Activated CD8-positive, alpha-beta memory T cell treated with anti-CD3 and anti-CD28 coated beads for 36 hours (primary cell): ENCODE measurements at regions not wholly inside any gene's neighbourhood (a gene's known extent, or its start where the extent isn't known, plus 50 kb on each side); places are given as distances from the start of the nearest gene placed in this dataset.

Experiments
- CTCF ChIA-PET: fragments of 350-600 bp; sonication (Branson Sonifier 250); formaldehyde crosslinking; loops from one replicate; lab custom pipeline; 2021; ENCODE audit warnings: antibody characterized with exemption; lab: Charles Lee
- POLR2A ChIA-PET: fragments of 350-600 bp; sonication (Branson Sonifier 250); formaldehyde crosslinking; loops from one replicate; lab custom pipeline; 2021; ENCODE audit warnings: antibody characterized with exemption; lab: Charles Lee

DNA sequence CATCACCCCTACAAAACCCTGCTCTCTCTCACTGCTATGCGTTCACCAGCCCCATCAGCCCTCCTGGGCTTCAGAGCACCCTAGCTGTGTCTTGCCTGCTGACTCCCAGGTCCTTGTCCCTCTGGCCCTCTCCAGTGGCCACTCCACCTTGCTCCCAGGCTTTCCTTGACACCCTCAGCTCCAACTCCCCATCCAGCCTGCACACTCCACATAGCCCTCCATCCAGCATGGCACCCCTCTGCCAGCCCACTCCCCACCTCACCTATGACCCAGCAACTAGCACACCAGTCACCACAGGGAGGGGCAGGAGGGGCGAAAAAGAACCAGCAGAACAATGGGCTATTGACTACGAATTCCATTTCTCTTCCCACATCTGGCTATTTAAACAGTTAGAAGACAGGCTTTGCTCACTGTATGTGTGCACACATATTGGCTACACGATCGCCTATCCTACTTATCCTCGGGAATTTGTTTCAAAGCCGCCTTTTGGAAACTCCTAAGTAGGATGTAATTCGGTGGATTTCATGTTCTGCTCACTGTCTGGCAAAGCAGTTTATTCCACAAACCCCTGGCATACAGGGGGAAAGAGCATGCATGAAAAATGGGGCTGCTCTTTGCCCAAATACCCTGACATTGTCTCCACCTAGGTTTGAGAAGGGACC, 195.3 kb downstream of the SMAD2 start:
- ChIA-PET POLR2A (no interaction called here), CTCF (no interaction called here)

DNA sequence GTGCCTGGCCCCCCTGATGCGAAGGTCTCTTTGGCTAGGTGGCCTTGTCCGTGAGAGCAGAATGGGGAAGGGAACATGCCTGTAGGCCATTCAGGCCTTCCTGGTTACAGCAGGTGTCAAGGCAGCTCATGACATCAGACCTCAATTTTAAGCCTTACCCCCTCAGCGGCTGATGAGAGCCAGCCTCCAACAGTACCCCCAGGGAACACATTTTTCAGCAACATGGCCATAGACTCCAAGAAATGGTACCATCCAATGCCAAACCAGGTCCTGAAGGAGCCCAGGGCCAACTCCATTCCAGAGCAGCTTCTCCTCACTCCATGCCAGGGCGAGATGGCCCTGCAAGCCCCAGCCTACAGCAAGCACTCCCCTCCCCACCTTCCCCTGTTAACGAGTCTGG, 199.2 kb downstream of the SMAD2 start:
- CTCF ChIA-PET: no interaction called here
- POLR2A ChIA-PET: no interaction called here

DNA sequence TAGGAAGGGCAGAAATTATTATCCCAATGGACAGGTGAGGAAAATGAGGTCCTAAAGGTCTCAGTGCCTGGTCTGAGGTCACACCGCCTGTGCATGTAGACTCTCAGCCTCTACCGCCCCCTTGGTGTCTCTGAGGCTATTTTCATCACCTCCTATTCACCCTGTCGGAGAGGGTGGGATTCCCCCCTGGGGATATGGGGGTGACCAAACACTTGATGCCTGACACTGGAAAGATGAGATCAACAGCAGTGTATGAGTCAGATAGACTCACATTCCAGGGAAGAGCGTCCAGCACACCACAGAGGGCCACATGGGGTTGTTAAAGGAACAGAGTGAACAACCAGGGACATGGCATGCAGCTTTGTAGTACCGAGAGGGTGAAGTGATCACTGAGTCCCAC, 199.7 kb downstream of the SMAD2 start:
- CTCF ChIA-PET: no interaction called here
- POLR2A ChIA-PET: no interaction called here

DNA sequence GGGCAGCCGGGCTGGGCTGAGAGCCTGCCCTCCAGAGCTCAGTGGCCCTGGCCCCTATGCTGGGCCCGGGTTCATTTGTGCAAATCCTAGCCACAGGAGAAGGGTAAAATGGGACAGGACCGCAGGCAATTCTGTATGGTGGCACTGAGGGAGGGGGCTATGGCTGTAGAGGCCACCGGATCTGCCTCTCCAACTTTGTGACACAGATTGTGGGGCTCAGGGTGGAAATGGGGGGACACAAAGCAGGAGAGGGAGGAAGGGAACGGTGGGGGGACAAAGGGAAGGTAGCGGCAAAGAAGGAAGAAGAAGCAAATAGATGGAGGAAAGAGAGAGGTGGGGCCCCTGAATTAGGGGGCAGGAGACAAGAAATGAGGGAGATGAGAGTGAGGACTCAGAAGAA, 201.1 kb downstream of the SMAD2 start:
- POLR2A ChIA-PET: no interaction called here
- CTCF ChIA-PET: no interaction called here

DNA sequence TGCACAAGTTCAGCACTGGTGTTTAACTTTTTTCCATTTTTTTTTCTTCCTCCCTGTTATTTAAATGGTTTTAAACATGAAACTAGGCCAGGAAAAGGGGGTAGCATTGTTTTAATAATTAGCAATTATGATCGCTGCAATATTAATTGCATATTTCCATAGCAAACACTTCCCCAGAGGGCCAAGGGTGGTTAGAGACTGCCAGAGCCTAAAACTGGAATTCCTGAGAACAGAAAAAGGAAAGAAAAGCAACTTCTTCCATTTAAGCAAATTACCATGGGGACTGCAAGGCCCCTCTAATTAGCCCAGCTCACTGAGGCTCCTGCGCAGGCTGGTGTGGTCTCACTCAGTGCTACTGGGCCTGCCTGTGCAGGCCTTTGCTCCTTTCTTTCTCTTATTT, 201.5 kb downstream of the SMAD2 start:
- POLR2A ChIA-PET: no interaction called here
- CTCF ChIA-PET: no interaction called here

DNA sequence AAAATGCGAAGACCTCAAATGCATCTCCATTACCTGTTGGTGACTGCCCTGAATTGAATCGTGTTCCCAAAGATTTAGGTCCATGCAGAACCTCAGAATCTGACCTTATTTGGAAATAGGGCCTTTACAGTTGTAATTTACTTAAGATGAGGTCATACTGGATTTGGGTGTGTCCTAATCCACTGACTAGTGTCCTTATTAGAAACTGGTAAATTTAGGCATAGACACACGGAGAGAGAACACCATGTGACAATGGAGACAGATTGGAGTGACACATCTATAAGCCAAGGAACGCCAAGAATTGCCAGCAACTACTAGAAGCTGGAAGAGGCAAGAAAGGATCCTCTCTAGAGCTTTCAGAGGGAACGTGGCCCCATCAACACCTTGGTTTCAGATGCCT, 203.1 kb downstream of the SMAD2 start:
- ChIA-PET POLR2A (no interaction called here), CTCF (no interaction called here)

DNA sequence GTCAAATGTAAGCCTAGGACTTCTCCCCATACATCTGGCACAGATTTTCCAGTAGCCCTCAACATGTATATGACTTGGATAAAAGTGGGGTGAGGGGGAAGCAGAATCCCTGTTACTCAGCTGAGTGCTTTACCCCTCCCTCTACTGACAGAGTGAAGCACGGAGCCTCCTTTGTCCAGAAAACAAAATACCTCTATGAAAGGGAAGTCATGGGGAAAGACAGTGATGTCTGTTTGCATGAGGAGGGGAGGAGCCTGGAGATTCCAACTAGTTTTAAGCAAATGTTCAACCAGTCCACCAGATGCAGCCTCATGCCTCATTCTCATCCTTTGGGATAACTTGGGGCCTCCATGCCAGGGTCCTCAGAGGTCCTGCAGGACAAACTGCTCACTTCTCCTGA, 203.9 kb downstream of the SMAD2 start:
- CTCF ChIA-PET: no interaction called here
- POLR2A ChIA-PET: no interaction called here

DNA sequence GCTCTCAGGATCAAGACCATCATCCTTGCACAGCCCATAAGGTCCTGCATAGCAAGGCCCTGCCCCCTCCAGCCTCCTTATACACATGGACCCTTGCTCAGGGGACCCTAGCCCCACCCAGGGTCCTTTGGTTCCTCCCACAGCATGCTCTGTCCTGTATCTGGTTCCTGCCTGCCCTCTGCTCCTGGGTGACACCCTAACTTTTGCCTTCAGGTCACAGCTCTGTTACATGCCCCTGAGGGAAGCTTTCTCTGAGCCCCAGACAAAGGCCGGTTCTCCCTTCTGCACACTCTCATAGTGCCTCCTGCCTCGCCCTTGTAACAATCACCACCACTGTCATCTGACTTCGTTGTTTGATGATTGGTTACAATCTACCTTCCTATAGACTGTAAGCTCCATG, 204.8 kb downstream of the SMAD2 start:
- POLR2A ChIA-PET: no interaction called here
- CTCF ChIA-PET: no interaction called here

DNA sequence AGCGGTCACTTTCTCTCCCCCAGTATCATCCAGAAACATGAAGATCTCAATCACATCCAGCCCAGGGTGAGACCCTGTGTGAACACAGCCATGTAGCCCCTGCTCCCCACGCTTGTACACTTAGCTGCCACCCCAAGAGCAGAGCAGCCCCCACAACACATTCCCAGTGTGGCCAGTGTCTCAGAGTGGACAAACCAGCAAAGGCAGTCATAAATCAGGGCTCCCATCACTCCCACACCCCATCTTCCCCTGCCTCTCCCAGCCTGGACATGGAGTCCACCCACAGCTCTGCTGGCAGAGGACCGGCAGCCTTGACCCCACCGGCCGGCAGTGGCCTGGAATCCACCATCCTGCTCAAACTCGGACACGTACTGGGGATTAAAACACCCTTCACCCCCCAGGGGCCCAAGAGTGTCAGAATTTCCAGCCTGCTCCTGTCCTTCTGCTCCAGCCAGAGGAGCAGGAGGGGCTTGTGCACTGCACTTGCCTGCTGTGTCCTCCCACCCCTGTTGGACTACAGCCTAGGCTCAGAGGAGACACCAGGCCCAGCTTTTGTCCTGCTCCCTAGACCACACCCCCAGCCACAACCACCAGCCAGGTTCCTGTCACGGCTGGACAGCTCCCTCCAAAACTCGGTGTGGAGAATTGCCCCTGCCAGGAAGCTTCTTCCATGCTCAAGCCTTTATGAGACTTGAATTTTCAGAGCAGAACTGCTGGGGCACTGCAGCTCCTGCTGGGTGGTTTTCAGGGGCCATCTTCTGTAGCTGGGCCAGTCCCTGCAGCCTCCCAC, 206.1 kb downstream of the SMAD2 start:
- CTCF ChIA-PET: no interaction called here
- POLR2A ChIA-PET: no interaction called here

DNA sequence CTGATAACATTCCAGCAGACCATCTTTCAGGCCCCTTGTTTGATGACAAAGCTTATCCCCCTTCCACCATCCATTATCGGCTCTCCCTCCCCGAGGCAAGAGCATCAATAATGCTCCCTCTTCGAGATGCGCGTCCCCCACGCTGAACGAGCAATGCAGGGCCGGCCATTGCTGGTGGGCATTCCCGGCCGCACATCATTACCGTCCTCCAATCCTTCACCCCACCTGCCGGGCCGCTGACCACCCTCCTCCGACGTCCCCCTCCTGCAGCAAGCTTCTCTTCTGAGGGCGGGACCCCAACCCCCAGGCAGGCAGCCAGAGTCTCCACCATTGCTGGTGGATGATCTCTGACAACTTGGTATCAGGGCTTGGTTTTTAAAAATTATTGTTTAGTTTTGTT, 208.6 kb downstream of the SMAD2 start:
- CTCF ChIA-PET: no interaction called here

DNA sequence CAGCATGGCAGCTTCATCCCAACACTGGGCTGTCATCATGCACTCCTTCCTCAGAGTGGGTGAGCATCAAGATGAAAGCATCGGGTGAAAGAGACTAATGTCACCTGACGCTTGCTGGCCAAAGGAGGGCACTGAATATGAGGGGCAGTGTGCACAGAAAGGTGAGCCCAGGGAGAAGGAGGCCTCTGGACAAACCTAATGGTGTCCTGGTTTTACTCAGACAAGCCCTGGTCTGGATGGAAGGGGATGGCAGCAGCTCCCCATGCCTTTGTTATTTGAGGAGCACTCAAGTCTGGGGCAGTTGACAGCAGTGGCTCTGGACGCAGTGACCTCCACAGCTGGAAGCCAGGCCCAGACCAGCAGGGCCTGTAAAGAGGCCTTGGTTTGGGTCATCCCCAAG, 209.7 kb downstream of the SMAD2 start:
- CTCF ChIA-PET: no interaction called here

More for the DNA sequence above, 208.6 kb downstream of the SMAD2 start:
- POLR2A ChIA-PET: no interaction called here

DNA sequence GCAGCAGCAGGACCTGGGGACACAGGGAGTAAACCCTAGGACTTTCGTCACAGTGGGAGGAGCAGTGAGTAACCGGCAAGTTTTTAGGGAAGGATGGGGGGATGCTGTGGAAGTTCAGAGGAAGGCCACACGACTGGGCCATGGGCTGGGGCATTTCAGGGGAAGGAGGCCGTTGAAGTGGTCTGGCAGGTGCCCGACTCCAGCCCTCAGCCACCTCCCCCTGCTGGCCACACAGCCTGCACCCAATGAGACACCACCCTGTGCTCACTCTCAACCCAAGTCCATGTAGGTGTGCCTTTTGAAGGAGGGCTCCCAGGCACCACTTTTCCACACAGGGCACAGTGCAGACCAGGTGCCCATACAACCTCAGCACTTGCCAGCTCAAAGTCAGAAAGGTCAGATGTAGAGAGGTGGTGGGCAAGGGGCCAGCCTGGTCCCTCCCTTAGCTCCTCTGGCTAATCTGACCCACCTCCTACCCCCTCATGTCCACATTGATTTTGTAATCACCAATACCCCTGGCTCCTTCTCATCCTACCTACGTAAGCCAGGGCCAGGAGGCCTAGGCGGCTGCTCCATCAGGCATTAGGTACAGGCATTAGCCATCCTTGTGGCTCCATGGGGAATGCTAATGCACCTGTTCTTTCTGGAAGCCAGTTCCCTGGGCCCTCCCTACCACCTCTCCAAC, 211.2 kb downstream of the SMAD2 start:
- ChIA-PET CTCF (no interaction called here), POLR2A (no interaction called here)

More for the DNA sequence above, 209.7 kb downstream of the SMAD2 start:
- POLR2A ChIA-PET: no interaction called here

DNA sequence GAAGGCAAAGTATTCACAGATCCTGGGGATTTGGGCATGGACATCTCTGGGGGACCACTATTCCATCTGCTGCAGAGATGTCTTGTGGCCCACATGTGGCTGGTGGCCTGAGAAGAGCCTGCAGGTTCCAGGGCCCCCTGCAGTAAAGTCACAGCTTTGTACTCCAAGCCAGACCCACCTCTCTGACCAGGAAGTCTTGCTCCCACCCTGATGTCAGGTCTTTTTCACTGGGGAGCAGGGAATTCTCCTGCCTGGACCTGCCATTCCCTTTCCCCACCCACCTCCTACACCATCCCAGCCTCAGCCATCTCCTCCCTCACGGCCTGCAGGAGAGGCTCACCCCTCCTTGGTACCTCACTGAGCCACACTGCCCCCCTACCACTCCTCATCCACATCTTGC, 211.8 kb downstream of the SMAD2 start:
- ChIA-PET POLR2A (no interaction called here), CTCF (no interaction called here)

DNA sequence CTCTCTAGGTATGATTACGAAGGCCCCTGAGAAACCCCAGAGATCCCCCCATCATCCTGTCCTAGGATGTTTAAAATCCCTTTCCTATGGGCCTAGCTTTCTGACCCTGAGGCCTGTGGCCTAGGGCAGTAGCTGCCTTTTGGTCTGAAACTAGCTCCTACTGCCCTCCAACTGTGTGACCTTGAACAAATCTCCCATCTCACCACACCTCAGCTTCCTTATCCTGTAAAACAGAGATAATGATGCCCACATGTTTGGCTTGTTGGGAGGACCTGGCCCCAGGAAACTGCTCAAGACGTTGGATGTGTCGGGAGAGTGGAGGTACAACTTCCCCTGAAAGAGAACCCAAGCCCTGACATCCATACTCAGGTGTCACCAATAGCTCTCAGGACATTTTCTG, 213.2 kb downstream of the SMAD2 start:
- POLR2A ChIA-PET: no interaction called here

DNA sequence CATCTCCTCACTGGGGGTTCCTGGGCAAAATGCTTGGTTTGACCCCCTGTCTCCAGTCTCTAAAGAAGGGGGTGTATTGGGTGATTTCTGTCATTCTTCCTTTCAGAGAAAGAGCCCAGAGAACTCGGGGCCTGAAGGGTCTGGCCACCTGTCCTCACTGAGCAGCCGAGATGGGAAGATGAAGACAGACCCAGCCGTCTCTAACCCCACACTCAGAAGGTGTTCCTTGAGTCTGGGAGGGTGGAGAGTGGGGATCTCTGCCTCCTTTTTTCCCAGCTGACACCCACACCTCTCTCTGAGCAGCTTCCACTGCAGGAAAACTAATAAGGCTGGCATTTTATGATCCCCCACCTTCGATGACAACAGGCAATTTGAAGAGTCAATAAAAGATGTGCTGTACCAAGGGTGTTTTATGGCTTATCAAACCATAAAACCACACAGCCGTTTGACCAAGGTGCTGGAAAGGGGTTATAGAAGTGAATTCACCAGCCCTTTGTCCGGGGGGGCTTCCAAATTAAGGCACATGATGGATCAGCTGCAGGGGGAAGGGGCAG, 213.8 kb downstream of the SMAD2 start:
- CTCF ChIA-PET: no interaction called here
- POLR2A ChIA-PET: no interaction called here

More for the DNA sequence above, 213.2 kb downstream of the SMAD2 start:
- CTCF ChIA-PET: no interaction called here

DNA sequence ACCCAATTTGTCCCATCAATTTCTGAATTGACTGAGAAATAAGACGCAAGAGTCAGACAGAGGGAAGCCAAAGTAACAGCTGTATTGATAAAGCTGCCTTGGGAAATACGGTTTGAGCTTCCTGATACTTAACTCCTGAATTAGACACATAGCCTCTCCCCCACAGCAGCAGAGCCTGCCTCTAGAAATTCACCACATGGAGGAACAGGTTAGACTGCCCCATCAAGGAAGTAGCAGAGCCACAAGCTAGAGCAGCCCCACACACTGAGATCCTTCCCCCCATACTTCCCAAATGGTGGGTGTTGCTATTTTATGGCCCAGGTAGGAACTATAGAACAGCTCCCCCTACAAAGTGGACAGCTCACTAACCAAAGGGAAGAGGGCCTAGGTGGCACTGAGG, 220.0 kb downstream of the SMAD2 start:
- POLR2A ChIA-PET: no interaction called here
- CTCF ChIA-PET: no interaction called here

DNA sequence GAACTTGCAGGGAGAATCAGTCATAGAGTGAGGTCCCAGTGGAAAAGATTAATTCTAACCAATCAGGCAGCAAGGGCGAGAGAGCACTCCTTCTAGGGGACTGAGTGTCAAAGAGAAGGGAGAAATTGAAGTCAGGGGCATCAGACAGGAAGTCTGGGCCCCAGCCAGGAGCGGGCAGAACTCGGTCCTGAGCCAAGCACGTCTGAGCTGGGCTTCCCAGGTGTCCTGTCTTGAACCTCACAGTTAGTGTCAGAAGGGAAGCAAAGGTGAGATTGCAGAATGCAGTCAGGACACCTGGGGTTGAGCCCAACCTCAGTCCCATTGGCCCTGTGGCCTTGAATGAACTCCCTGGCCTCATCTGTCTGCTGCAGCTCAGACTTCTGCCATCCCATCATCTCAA, 220.9 kb downstream of the SMAD2 start:
- CTCF ChIA-PET: no interaction called here
- POLR2A ChIA-PET: no interaction called here

DNA sequence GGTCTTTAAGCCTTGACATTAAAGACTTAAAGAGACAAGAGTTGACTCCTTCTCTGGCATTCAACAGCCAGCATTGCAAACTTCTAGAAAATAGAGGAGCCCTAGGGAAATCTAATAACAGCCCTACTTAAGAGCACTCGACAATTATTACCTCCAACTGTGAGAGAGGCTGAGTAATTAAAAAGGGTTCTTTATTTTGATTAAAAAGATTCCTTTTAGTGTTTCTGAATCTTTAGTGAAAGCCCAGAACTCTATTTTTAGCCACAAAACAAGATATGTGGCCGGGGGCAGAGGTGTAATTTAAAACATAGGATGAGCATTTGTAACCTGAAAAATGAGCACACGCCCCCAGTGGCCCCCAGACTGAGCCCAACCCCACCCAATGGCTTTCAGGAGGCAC, 222.3 kb downstream of the SMAD2 start:
- POLR2A ChIA-PET: no interaction called here
- CTCF ChIA-PET: no interaction called here

DNA sequence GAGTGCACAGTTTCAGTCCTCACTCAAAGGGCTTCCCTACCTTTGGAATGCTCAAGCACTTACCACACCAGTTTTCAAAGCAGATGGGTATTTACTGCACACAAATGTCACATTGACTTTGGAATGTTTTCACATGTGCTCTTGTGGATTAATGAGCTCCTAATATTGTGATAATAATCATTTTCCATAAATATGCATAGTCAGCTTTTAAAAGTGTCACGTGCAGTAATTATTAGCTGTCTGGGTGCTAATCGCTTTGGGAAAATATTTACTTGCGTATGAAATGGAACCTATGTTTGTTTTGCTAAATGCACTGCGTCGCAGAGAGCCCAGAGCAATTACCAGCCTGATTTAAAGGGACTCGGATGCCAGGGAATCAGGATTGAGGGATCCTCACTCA, 229.3 kb downstream of the SMAD2 start:
- POLR2A ChIA-PET: no interaction called here
- CTCF ChIA-PET: no interaction called here

DNA sequence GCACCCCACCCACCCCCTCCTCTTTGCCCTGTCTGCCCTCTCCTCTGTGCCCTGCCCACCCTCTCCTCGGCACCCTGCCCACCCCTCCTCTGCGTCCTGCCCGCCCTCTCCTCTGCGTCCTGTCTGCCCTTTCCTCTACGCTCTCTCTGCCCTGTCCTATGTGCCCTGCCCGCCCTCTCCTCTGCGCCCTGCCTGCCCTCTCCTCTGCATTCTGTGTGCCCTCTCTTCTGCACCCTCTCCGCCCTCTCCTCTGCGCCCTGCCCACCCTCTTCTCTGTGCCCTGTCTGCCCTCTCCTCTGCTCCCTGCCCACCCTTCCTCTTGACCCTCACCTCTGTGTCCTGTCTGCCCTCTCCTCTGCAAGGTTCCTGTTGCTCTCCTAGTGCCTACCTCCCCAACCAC, 233.6 kb downstream of the SMAD2 start:
- POLR2A ChIA-PET: no interaction called here
- CTCF ChIA-PET: no interaction called here

DNA sequence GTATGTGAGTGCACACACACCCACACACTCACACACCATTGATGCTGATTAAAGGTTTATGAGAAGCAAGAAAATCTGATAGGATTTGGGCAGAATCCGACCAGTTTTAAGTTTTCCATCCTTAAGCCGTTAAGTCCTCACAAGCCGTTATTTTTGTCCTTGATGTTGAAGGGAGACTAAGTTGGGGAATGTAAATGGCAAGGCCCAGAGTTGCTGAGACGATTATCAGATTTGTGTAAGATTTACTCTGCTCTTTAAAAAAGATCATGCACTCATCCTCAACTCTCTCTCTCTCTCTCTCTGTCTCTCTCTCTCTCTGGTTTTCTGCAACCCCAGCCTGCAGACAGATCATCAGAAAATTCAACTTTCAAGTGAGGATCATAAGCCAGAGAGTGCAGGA, 238.8 kb downstream of the SMAD2 start:
- POLR2A ChIA-PET: no interaction called here
- CTCF ChIA-PET: no interaction called here
